Activated gamma-delta T cell (primary cell): ENCODE measurements at regions not wholly inside any gene's neighbourhood (a gene's known extent, or its start where the extent isn't known, plus 50 kb on each side); places are given as distances from the start of the nearest gene placed in this dataset.
"Not testable (repeated sequence)": the region's sequence is repeated elsewhere in the genome, so short reads cannot be mapped to it uniquely, and the experiment has no call there.

Experiments used
- DNase-seq: peaks from one replicate; lab custom pipeline; 2025; lab: John Stamatoyannopoulos, UW

DNA sequence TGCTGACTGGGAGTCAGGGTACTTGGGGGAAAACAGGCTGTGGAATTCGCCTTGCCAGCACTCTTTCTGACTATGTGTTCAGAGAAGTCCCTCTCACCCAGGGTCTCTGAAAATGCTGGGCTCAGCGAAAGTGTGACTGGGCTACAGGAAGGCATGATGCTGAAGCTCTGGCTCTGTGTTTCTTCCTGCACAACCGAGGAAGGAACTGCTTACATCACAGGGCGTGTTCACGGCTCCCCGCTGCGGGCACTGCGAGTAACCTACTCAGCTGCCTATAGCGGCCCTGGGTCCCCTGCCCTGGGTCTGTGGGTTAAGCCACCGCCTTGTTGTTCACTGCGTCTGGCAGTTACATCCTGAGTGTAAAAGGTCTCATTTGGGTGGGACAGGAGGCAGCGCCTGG is 222.4 kb upstream of the IRX4 start:
- DNase-seq, result no peak

DNA sequence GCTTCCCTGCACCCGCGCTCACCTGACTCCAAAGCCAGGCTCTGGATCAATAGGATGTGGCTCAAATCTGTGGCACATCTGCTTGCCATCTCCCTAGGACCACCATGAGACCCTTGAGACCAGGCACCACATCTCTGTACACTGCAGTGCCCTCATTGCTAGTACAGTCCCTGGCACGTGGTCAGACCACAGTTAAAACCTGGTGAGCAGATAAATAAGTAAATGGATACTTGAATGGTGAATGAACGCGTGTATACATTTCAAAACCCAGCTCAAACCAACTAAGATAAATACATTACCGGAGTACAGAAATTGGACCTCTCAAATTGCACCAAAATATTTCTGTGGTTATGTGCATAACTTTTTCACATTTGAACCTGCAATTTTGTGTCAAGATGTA is 221.2 kb upstream of the IRX4 start:
- DNase-seq, result no peak

DNA sequence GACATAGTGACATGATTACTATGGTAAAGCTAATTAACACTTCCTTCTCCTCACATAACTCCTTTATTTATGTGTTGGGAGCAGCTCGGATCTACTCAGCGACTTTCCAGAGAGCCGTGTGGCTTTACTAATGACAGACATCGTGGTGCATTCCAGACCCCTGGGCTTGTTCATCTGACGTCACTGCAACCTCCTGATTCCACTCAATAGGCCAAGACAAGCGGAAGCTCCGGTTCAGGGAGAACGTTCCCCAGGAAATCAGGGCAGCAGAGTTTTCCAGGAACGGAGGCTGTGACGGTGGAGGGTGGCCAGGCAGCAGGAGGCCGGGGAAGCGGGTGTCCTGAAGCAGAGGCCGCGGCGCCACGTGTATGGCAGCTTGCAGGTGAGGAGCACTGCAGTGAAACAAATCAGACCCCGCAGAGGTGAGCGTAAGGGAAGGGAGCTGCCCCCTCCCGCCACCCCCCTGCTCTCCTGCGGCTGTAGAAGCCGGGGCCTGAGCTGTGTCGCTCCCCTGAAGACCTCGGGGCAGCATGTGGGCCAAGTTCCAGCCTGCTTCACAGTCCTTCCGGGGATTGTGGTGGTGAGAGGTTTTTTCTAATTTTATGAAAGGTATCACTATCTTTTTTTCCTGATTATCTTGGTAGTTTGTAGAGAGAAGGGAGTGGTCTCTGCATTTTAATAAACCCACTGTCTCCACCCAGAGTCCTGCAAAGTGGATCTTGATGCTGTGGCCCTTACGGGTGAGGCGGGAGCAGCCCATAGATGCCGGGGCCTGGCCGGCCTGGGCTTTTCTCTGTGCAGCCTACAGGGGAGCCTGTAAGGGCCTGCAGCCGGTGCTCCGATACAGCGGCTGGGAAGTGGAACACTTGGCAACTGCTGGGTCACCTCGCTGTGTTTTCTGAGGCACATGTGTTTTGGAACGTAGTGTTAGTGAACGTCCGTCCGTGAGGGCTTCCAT is 220.4 kb upstream of the IRX4 start:
- DNase-seq, result no peak

DNA sequence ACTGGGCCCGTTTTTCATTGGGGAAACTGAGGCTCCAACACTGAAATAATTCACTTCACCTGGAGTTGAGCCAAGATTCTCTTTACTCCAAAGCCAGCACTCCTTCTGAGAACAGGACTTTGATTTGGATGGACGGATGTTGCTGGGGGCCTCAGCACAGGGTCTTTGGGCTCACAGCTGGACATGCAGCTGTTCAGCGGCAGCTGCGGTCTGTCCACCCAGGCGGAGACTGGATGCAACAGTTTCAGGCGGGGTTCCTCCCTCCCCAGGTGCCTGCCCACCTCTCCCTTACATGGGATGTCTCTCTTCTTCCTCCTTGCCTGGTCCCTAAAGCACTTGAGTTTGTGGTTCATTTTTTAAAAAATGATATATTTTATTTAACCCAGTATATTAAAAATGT is 219.0 kb upstream of the IRX4 start:
- DNase-seq, result no peak

DNA sequence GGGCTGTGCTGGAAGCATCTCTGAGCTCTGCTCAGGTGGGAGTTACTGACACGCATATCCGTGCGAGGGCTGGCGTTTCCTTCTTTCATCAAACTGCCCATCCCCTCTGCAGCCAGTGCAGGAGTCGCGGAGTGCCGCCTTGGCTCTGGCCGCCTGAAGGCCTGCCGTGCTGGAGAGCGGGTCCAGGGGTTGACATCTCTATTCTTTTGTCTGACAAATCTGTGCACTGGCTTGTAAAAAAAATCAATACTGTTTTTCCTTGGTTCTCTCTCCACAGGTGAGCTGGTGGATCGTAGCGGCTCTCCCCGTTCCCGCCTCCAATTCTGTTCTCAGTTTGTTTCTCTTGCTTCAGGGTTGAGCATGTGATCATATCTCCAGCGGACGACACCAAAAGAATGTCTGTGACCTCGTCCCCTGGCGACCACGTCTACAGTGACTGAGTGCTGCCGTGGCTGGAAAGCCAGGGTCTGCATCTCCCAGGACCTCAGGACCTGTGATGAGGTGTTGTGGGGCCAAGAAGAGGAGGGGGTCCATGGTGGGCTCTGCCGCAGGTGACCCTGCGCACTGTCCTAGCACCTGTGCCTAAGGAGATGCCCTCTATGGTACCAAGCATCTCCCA is 214.3 kb upstream of the IRX4 start:
- DNase-seq, result no peak

DNA sequence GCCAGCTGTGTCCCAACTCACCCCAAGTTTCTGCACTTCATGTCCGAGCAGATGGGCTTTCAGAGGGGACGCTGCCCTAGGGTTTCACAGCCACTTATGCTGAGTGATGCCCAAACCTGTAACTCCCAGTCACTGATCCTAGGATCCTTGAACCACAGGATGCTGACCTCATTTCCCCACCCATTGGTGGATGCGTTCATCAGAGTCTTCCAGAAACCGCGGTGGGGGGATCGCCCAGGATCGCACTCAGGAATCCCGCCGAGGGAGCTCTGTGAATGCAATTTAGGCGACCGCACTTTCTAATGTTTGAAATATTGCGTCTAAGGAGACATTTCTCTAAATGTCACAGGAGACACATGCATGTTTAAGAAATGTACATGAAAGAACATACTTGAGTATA is 212.3 kb upstream of the IRX4 start:
- no peak for DNase-seq

DNA sequence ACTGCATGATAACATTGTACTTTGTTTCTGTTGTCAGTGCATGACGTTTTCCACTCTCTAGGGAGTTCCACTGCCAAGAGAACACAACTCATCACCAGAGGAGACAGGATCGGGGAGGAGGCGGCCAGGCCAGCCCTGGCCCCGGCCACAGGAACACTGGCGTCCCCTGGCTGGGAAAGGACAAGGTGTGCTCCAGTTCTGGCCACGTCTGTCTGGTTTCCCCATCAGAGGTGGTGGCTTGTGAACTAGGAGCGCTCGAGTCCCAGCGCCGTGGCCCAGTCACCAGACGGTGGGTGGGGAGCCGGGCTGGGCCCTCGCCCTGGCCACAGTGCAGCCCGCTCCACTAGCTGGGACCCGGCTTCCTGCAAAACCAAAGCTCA is 211.9 kb upstream of the IRX4 start:
- DNase-seq, result no peak

DNA sequence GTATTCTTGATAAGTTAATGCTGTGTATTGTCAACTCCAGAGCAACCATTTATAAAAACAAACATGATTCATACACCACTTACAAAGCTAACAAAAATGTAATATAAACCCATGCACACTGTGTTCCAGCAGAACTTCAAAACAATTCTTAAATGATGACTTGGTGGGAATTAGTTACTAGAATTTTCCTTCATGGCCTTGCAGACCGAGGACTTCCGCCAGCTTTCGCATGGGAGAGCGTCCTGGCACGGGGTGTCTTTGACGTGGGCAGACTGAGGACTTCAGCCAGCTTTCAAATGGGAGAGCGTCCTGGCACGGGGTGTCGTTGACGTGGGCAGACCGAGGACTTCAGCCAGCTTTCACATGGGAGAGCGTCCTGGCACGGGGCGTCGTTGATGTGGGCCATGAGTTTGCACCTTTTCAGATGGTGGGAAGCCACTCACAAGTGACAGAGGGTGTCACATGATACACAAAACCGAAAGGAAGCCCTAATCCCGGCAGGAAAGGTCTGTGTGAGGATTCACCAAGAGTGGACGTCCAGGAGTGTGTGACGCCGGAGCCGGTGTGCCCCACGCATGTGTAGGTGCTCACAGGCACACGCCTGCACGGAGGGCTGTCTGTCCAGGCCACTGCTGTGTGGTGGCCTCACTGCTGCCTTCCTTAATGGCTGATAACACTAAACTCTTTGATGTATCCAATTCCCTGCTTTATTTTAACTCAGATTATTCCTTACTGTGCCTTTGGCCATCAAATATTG is 211.3 kb upstream of the IRX4 start:
- no peak for DNase-seq

DNA sequence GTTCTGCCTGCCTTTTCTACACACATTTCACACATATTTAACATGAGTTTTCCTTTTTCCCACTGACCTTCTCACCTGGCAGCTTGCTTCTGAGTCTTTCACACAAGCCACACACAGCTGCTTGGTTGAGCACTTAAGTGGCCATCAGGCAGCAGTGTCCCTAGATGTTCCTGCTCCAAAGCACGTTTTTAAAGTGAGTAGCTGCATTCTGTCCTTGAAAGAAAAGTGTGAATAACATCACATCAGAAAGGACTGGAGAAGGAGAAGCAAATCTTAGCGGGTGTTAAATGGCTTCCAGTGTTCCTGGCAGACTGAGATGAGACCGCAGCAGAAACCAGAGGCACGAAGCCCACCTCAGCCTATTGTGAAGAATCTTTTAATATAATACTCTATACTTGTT is 209.2 kb upstream of the IRX4 start:
- no peak for DNase-seq

DNA sequence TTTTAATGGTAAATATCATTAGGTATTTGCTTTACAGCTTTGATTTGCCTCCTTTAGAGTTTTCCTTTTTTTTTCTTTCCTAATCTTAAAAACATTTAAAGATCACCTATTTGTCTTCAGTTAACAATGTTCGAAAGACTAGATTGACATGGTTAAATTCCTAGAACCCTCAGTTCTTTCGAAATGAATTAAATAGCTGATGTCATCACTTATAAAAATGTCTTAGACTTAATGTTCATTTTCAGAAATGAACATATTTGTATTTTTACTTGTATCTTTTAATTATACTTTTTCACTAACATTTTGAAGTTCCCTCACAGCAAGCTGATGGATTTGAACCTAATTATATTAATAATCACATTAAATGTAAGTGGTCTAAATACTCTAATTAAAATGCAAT is 205.3 kb upstream of the IRX4 start:
- DNase-seq, result no peak

DNA sequence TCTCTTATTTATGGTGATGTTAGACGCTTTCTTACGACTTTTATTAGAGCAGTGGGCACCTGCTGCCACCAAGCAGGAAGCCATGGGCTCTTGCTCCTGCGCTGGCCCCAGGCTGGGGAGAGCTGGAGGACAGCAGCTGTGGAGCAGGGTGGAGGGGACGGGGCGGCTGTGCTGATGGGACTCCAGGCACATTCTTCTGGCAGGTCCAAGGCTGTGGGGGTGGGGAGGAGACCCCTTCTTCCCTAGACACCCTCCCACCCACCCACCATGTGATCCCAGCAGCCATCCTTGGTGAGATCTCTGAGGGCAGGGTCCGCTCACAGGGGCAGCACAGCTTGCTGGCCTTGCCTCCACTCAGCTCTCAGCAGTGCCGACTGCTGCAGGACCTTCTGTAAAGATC is 192.6 kb upstream of the IRX4 start:
- DNase-seq, result no peak

DNA sequence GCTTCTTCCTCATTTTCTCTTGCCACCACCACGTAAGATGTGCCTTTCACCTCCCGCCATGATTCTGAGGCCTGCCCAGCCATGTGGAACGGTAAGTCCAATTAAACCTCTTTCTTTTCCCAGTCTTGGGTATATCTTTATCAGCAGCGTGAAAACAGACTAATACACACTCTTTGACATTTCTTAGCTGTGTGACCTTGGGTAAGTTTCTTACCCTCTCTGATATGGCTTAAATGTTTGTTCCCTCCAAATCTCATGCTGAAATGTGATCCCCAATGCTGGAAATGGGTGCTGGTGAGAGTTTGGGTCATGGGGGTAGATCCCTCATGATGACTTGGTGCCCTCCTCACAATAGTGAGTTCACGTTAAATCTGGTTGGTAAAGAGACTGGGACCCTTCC is 188.8 kb upstream of the IRX4 start:
- no peak for DNase-seq

DNA sequence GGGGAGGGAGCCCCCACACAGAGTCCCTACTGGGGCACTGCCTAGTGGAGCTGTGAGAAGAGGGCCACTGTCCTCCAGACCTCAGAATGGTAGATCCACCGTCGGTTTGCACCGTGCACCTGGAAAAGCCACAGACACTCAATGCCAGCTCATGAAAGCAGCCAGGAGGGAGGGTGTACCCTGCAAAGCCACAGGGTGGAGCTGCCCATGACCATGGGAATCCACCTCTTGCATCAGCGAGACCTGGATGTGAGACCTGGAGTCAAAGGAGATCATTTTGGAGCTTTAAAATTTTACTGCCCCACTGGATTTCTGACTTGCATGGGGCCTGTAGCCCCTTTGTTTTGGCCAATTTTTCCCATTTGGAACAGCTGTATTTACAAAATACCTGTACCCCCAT is 188.1 kb upstream of the IRX4 start:
- not testable (repeated sequence) for DNase-seq

DNA sequence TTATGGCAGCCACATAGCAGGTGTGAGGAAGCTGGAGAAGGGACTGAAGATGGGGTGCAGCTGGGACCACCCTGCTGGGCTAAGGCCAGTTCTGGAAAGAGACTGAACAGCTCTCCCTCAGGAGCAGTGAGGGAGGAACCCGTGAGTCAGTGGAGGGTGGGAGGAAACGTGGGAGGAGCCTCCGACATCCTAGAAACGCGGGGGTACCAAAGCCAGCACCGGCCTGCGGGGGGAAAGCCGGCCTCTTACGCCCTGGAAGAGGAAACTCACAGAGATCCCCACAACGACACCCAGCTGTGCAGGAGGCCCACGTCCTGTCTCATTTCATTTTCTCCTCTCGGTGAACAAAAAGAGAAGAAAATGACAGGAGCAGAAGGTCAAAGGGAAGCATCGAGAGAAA is 185.8 kb upstream of the IRX4 start:
- DNase-seq, result no peak

DNA sequence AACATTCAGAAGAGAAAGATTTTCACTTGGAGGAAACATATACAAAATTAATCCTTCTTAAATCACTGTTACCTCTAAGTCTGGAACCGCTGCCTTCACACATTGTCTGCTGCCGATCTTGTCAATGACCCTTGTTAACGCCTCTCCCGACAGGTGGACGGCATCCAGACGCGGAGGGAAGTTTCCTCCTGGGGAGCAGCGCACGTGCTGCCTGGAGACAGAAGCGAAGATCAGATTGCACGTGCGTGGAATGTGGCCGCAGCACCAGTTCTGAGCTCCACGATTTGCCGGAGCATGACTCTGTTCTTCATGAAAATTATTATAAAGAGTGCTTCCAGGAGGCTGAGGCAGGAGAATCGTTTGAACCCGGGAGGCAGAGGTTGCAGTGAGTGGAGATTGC is 183.6 kb upstream of the IRX4 start:
- DNase-seq, result no peak

DNA sequence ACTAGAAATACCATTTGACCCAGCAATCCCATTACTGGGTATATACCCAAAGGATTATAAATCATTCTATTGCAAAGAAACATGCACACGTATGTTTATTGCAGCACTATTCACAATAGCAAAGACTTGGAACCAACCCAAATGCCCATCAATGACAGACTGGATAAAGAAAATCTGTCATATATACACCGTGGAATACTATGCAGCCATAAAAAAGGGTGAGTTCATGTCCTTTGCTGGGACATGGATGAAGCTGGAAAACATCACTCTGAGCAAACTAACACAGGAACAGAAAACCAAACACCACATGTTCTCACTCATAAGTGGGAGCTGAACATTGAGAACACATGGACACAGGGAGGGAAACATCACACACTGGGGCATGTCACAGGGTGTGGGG is 180.7 kb upstream of the IRX4 start:
- DNase-seq, result not testable (repeated sequence)

DNA sequence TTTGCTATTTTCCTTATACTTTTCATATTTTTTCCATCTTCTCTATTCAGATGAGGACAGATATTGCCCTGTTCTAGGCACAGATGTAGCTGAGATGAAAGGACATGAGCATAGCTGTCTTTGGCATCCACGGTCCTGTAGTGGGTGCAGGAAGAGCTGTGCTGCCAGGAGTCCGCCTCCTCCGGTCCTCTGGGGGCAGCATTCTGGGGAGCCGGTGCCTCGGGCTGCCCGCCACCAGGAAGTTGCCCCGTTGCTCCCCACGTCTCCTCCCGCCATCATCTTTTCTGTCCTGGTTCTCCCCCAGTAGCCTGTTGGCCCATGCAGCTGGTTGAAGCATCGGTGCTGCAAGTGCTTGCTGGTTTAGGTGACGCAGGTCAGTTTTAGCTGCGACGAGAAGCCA is 170.0 kb upstream of the IRX4 start:
- DNase-seq, result no peak

DNA sequence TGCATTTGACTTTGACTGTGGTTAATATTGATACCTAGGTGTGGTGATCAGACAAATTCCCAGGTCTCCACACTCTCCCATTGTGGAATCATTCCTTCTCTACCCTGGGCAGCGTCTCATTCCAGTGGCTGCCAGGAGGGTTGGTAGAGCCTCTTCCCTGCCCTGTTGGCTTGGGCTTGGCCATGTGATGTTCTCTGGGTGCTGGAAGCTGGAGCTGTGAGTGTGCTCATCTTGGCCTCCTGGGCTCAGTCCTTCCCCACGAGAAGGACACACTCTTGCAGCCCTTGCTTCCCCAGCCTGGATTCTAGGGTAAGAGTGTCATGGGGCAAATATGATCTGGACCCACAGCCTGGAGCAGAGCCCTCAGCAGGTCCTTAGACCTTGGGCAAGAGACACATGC is 167.2 kb upstream of the IRX4 start:
- no peak for DNase-seq

DNA sequence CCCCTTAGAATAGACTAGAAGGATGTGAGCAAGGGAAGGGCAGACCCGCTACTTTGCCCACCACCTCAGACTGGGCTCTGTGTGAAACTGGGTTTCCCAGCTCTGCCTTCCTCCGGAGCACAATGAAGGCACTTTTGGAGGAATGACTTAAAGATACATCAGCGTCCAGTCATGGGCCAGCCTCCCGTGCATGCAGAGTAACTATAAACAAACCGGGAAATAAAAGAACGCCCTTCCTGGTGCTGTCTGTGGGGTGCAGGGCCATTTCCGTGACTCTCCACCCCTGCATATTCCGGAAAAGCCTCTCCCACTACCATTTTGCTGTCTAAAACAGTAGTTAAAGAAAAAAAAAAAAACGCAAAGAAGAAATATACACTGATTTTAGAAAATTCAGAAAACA is 165.9 kb upstream of the IRX4 start:
- DNase-seq, result no peak

DNA sequence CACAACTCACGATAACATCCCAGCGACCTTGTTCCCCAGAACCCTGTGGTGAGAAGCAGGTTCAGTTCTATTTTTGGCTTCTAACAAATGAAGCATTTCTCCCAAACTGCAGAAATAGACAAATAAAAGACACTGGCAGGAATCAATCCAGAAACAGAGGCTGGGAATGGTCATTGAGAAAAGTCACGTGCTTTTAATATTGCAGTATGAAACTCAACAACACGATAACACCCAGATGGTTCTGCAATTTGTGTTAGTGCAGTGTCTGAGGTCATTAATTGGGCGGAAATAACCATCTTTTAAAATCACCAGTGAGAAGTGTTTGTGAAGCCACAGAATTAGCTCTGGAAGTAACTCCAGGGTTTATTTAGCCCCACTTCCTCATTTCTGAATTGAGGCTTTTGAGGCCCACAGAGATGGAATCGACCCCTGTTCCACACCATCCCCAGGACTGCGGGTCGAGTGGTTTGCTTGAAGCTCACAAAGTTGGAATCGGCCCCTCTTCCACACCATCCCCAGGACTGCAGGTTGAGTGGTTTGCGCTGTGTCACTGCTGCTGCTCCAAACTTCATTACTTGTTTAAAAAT is 164.7 kb upstream of the IRX4 start:
- DNase-seq, result no peak

DNA sequence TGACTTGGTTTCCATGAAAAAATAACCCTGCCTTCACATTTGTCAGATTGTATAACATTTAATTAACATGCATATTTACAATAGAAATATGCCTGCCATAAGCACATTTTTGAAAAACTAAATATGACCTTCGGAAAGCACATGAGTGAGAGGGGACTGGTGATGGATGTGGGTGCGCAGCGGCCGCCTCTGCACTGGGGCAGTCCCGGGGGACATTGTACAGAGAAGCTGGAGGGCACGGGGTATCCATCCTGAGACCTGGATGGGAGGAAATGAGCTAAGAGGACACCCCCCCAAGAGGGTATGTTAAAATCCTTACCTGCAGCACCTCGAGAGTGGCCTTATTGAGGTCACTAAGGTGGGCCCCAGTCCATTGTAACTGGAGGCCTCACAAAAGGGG is 161.3 kb upstream of the IRX4 start:
- DNase-seq, result no peak

DNA sequence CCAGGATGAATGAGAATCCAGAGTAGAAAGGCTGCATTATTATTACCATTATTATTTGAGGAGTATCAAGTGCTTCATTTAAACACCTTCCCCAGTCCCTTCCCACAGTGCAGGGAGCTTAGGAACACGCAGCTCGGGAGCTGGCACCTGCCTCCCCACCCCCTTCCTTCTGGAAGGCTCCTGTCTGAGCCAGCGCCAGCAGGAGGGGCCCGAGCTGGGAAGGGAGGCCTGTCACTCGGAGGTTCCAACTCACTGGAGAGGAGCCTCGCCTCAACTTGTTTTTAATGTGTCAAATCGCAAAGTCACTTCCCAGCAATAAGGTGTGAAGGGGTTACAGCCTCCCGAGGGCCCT is 156.4 kb upstream of the IRX4 start:
- DNase-seq, result no peak
